HepG2 (cell line): ENCODE measurements at regions not wholly inside any gene's neighbourhood (a gene's known extent, or its start where the extent isn't known, plus 50 kb on each side); places are given as distances from the start of the nearest gene placed in this dataset.

Experiments used
- BHLHE40 ChIP-seq: IDR thresholded peaks from 2 replicates; pipeline ENCODE4 v1.6.1; 2011; ENCODE audit warnings: low read length, improper control_type of control experiment
- CTCF ChIP-seq: sonication (generic); formaldehyde crosslinking; IDR thresholded peaks from 2 replicates; pipeline ENCODE4 v1.5.0; 2020; ENCODE audit warnings: mild to moderate bottlenecking, missing genetic modification reagents, moderate library complexity
- HDAC6 ChIP-seq: fragments of 200-600 bp; sonication (generic); IDR thresholded peaks from 2 replicates; pipeline ENCODE4 v1.7.0; 2017; ENCODE audit warnings: mild to moderate bottlenecking, antibody characterized with exemption, low read length, low read depth
- HNF1B ChIP-seq: sonication (generic); formaldehyde crosslinking; IDR thresholded peaks from 2 replicates; pipeline ENCODE4 v1.5.1; 2020; ENCODE audit warnings: mild to moderate bottlenecking, moderate library complexity, missing genetic modification reagents
- HNRNPH1 ChIP-seq: fragments of 200-400 bp; formaldehyde crosslinking; optimal IDR thresholded peaks from 2 replicates; pipeline ENCODE3; 2017; ENCODE audit warnings: mild to moderate bottlenecking, low read depth, low read length
- RFXANK ChIP-seq: IDR thresholded peaks from 2 replicates; pipeline ENCODE4 v1.6.1; 2016
- SIN3A ChIP-seq: IDR thresholded peaks from 2 replicates; pipeline ENCODE4 v1.6.1; 2011; ENCODE audit warnings: low read depth, mild to moderate bottlenecking, control low read depth, low read length, borderline replicate concordance
- ZMYM3 ChIP-seq: sonication (generic); formaldehyde crosslinking; IDR thresholded peaks from 2 replicates; pipeline ENCODE4 v1.5.1; 2020; ENCODE audit warnings: mild to moderate bottlenecking, missing genetic modification reagents
- ZNF549 ChIP-seq: sonication (generic); formaldehyde crosslinking; IDR thresholded peaks from 2 replicates; pipeline ENCODE4 v1.5.0; 2020; ENCODE audit warnings: missing genetic modification reagents

GRCh38 chr3:34571714-34572113 is 773.3 kb downstream of the PDCD6IP start:
- no peak for TF ChIP-seq HDAC6
- TF ChIP-seq ZMYM3 (CRISPR knock-in tag) = no peak
- no peak for TF ChIP-seq CTCF (CRISPR knock-in tag)
- TF ChIP-seq HNF1B (CRISPR knock-in tag) = no peak
- no peak for TF ChIP-seq RFXANK (CRISPR knock-in tag)
- TF ChIP-seq SIN3A = no peak
- TF ChIP-seq ZNF549 (CRISPR knock-in tag) = no peak
- TF ChIP-seq BHLHE40 = no peak
- no peak for TF ChIP-seq HNRNPH1
